DOHH2 (cell line): ENCODE measurements at regions not wholly inside any gene's neighbourhood (a gene's known extent, or its start where the extent isn't known, plus 50 kb on each side); places are given as distances from the start of the nearest gene placed in this dataset.

ENCODE experiments used
- H3F3A ChIP-seq: fragments of 200-600 bp; sonication (generic), shearing (Covaris generic); 2 replicates; pipeline ENCODE4 v1.6.0; 2016; ENCODE audit warnings: antibody characterized with exemption, mild to moderate bottlenecking; ENCODE audit not compliant: control insufficient read depth, insufficient read depth
- H3K27ac ChIP-seq: fragments of 200-600 bp; sonication (generic); 2 replicates; pipeline ENCODE4 v1.5.1; 2014; ENCODE audit warnings: low read depth, mild to moderate bottlenecking, low read length, moderate library complexity
- H3K27me3 ChIP-seq: fragments of 200-600 bp; sonication (generic); 2 replicates; pipeline ENCODE4 v1.6.1; 2014; ENCODE audit warnings: mild to moderate bottlenecking, low read length, mixed read lengths; ENCODE audit not compliant: control insufficient read depth
- H3K36me3 ChIP-seq: fragments of 200-600 bp; sonication (generic); 2 replicates; pipeline ENCODE4 v1.6.1; 2014; ENCODE audit warnings: mild to moderate bottlenecking, low read length, moderate library complexity, mixed read lengths; ENCODE audit not compliant: control insufficient read depth
- H3K4me1 ChIP-seq: fragments of 200-600 bp; sonication (generic); 2 replicates; pipeline ENCODE4 v1.6.1; 2014; ENCODE audit warnings: mild to moderate bottlenecking, low read length, mixed read lengths; ENCODE audit not compliant: control insufficient read depth
- H3K4me2 ChIP-seq: fragments of 200-600 bp; sonication (generic); 2 replicates; pipeline ENCODE4 v1.6.0; 2014; ENCODE audit warnings: mild to moderate bottlenecking, low read length, moderate library complexity
- H3K4me3 ChIP-seq: fragments of 200-600 bp; sonication (generic); 2 replicates; pipeline ENCODE4 v1.5.1; 2014; ENCODE audit warnings: mild to moderate bottlenecking, low read length, mixed read lengths
- H3K79me2 ChIP-seq: fragments of 200-600 bp; sonication (generic); 2 replicates; pipeline ENCODE4 v1.6.1; 2014; ENCODE audit warnings: mild to moderate bottlenecking, low read length, mixed read lengths; ENCODE audit not compliant: control insufficient read depth
- H3K9me2 ChIP-seq: fragments of 200-600 bp; sonication (generic); replicated peaks from 2 replicates; pipeline ENCODE4 v1.6.1; 2014; ENCODE audit warnings: mild to moderate bottlenecking, low read length, mixed read lengths; ENCODE audit not compliant: control insufficient read depth
- H3K9me3 ChIP-seq: fragments of 200-600 bp; sonication (generic); 2 replicates; pipeline ENCODE4 v1.6.1; 2014; ENCODE audit warnings: antibody characterized with exemption, low read length, mixed read lengths; ENCODE audit not compliant: control insufficient read depth, insufficient read depth
- H4K20me1 ChIP-seq: fragments of 200-600 bp; sonication (generic); 2 replicates; pipeline ENCODE4 v1.6.0; 2014; ENCODE audit warnings: low read depth, mild to moderate bottlenecking, antibody characterized with exemption, low read length, moderate library complexity; ENCODE audit not compliant: control insufficient read depth, insufficient read depth
- EZH2phosphoT487 ChIP-seq: fragments of 200-600 bp; sonication (generic); IDR thresholded peaks from 2 replicates; pipeline ENCODE4 v1.6.1; 2017; ENCODE audit warnings: borderline replicate concordance, mild to moderate bottlenecking, antibody characterized with exemption, low read length, moderate library complexity, mixed read lengths
- TF ChIP-seq, protein P1 (sequence below): fragments of 200-600 bp; sonication (generic); IDR thresholded peaks from one replicate; pipeline ENCODE4 v1.5.1; 2014; ENCODE audit warnings: antibody characterized with exemption, mild to moderate bottlenecking, low read depth, low read length; ENCODE audit not compliant: poor library complexity, severe bottlenecking

DNA sequence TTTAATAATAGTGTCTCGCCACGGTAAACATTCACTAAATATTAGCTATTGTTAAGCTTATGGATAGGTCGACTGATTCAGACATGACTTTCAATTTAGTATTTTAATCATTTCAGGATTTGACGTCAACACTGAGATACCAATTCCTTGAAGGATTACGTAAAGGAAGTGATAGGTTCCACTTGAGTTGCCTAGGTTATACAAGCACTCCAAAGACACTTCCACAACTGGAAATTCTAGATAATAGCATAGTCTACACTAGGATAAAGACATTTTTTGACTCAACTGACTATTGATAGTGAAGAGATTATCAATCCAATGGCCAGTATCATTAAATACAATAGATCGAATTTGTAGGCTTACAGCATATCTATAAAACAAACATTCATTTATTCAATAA is 63.9 kb upstream of the NHSL1 start:
- no peaks in the 10 kb centered on the region for H3K79me2 ChIP-seq
- no peaks in the 10 kb centered on the region for H3K9me3 ChIP-seq
- H3K27ac ChIP-seq, result no peak overlapping the region
- H3F3A ChIP-seq, result no peaks in the 10 kb centered on the region
- TF ChIP-seq EZH2phosphoT487, result no peak
- TF ChIP-seq, protein P1, sequence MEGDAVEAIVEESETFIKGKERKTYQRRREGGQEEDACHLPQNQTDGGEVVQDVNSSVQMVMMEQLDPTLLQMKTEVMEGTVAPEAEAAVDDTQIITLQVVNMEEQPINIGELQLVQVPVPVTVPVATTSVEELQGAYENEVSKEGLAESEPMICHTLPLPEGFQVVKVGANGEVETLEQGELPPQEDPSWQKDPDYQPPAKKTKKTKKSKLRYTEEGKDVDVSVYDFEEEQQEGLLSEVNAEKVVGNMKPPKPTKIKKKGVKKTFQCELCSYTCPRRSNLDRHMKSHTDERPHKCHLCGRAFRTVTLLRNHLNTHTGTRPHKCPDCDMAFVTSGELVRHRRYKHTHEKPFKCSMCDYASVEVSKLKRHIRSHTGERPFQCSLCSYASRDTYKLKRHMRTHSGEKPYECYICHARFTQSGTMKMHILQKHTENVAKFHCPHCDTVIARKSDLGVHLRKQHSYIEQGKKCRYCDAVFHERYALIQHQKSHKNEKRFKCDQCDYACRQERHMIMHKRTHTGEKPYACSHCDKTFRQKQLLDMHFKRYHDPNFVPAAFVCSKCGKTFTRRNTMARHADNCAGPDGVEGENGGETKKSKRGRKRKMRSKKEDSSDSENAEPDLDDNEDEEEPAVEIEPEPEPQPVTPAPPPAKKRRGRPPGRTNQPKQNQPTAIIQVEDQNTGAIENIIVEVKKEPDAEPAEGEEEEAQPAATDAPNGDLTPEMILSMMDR, result no peak
- no peaks in the 10 kb centered on the region for H3K36me3 ChIP-seq
- H3K4me1 ChIP-seq, result no peaks in the 10 kb centered on the region
- H3K9me2 ChIP-seq, result no peaks in the 10 kb centered on the region
- H3K4me2 ChIP-seq, result no peak overlapping the region
- H4K20me1 ChIP-seq, result no peaks in the 10 kb centered on the region
- no peak overlapping the region for H3K4me3 ChIP-seq
- peaks cover 2% of the 10 kb centered on the region; the same call in 1 of the 2 replicates for H3K27me3 ChIP-seq

DNA sequence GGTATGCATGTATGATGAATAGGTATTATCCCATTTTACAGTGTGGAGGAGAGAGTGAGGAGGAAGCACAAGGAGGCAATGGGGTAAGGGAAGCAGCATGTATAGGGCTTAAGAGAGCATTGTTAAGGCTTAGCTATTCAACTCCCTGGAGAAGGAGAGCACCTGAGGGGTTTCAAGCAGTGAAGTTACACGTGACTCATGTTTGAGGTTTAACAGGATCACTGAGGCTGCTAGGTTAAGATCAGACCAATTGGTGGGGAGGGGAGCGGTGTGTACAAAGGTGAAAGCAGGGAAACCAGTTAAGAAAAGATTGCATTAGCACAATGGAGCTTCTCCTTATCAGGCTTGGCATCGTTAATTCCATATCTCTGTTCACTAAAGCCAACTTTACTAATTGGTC is 64.4 kb upstream of the NHSL1 start:
- Histone ChIP-seq H3K79me2 (no peaks in the 10 kb centered on the region), H3K4me1 (no peaks in the 10 kb centered on the region), H3K9me2 (no peaks in the 10 kb centered on the region), H3F3A (no peaks in the 10 kb centered on the region), H3K27ac (no peak overlapping the region), H3K4me3 (no peak overlapping the region), H3K4me2 (no peak overlapping the region), H3K36me3 (no peaks in the 10 kb centered on the region), H4K20me1 (no peaks in the 10 kb centered on the region), H3K27me3 (peaks cover 2% of the 10 kb centered on the region; the same call in 1 of the 2 replicates), H3K9me3 (no peaks in the 10 kb centered on the region)
- TF ChIP-seq, protein P1, result no peak

DNA sequence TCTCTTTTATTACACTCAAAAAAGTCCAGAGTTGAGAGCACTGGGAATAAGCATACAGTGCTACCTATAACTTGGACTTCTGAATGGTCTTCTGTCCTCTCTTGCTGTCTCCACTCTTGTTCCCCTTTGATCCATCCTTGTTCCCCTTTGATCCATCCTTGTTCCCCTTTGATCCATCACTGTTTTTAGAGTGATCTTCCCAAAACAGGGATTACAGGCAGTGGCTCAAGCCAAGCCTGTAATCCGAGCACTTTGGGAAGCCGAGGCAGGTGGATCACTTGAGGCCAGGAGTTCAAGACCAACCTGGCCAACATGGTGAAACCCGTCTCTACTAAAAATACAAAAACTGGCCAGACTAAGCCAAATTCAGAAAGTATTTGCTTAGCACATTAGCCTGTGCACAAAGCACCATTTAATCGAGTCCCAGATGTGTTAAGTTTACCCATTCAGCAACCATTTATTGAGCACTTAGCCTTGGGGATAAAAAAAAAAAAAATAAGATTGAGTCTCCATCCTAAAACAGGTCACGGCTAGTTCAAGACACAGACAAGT is 65.0 kb upstream of the NHSL1 start:
- H3K4me3 ChIP-seq, result no peak overlapping the region
- no peak overlapping the region for H3K27ac ChIP-seq
- no peak overlapping the region for H3K4me2 ChIP-seq
- H3K4me1 ChIP-seq, result no peaks in the 10 kb centered on the region
- no peak for TF ChIP-seq EZH2phosphoT487
- TF ChIP-seq, protein P1, result no peak
- H3F3A ChIP-seq, result no peaks in the 10 kb centered on the region
- peaks cover 5% of the 10 kb centered on the region for H3K27me3 ChIP-seq
- no peaks in the 10 kb centered on the region for H3K9me2 ChIP-seq
- no peaks in the 10 kb centered on the region for H4K20me1 ChIP-seq
- no peaks in the 10 kb centered on the region for H3K79me2 ChIP-seq
- H3K9me3 ChIP-seq, result no peaks in the 10 kb centered on the region
- H3K36me3 ChIP-seq, result no peaks in the 10 kb centered on the region

DNA sequence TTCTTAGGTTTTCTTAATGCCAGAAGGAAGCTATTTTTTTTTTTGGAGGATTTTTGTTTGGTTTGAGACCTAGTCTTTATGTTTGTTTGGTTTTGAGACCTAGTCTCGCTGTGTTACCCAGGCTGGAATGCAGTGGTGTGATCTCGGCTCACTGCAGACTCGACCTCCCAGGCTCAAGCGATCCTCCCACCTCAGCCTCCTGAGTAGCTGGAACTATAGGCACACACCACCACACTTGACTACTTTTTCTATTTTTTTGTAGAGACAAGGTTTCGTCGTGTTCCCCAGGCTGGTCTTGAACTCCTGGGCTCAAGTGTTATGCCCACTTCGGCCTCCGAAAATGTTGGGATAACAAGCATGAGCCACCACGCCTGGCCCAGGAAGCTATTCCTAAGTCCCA is 67.8 kb upstream of the NHSL1 start:
- H4K20me1 ChIP-seq, result no peaks in the 10 kb centered on the region
- no peaks in the 10 kb centered on the region for H3K36me3 ChIP-seq
- H3K27me3 ChIP-seq, result peaks cover 22% of the 10 kb centered on the region
- TF ChIP-seq, protein P1, result no peak
- no peaks in the 10 kb centered on the region for H3K4me1 ChIP-seq
- H3K4me2 ChIP-seq, result no peak overlapping the region
- H3K9me2 ChIP-seq, result no peaks in the 10 kb centered on the region
- no peak overlapping the region for H3K4me3 ChIP-seq
- no peaks in the 10 kb centered on the region for H3K79me2 ChIP-seq
- no peaks in the 10 kb centered on the region for H3K9me3 ChIP-seq
- H3K27ac ChIP-seq, result no peak overlapping the region
- no peaks in the 10 kb centered on the region for H3F3A ChIP-seq
